ENCODE measurements at regions not wholly inside any gene's neighbourhood (a gene's known extent, or its start where the extent isn't known, plus 50 kb on each side); places are given as distances from the start of the nearest gene placed in this dataset.

DNA sequence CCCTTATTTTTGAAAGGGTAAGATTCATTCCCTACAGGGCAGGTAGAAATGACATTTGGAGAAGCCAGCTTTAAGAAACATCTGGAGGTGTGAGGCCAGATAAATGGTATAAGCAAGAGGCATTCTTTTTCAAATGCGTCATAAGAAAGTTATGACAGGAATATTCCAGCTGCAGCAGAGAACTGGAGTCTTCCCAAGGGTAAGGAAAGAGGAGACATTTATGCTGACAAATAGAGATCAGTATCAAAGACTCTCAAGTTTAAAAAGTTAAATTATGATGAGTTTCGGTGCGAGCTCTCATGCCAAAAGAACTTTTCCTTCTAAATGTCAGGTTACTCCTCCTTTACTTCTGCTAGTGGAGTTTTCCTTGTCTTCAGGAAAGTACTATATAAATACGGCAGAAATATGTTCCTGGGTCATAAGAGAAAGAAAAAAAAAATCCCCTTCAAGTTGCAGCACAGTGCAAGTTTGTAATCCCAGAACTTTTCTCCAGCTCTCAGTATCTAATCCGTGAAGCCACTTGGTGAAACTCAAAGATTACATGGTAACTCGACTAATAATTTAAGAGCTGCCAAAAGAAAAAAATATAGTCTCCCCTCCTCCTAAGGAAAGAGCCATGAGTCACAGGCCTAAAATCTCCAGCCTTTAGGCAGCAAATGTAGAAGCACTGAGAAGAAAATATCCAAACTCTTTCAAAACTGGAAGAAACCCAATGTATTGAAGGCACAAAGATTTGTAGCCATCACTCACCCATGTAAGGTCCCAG is 428.1 kb downstream of the MEIS1 start:
- no peak overlapping the region for H3K4me3 ChIP-seq (ENCODE audit: low read length)
- TF ChIP-seq, protein P1, sequence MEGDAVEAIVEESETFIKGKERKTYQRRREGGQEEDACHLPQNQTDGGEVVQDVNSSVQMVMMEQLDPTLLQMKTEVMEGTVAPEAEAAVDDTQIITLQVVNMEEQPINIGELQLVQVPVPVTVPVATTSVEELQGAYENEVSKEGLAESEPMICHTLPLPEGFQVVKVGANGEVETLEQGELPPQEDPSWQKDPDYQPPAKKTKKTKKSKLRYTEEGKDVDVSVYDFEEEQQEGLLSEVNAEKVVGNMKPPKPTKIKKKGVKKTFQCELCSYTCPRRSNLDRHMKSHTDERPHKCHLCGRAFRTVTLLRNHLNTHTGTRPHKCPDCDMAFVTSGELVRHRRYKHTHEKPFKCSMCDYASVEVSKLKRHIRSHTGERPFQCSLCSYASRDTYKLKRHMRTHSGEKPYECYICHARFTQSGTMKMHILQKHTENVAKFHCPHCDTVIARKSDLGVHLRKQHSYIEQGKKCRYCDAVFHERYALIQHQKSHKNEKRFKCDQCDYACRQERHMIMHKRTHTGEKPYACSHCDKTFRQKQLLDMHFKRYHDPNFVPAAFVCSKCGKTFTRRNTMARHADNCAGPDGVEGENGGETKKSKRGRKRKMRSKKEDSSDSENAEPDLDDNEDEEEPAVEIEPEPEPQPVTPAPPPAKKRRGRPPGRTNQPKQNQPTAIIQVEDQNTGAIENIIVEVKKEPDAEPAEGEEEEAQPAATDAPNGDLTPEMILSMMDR (IDR thresholded peaks at IDR 0.05; ENCODE audit: insufficient read depth, low read depth, low read length, missing control alignments): no peak
- DNase-seq (ENCODE audit: low read depth): no peak

GRCh38 chr2:66865161-66865560 is 430.2 kb downstream of the MEIS1 start:
- no peak for DNase-seq (ENCODE audit: low read depth)
- TF ChIP-seq, protein P1 (IDR thresholded peaks at IDR 0.05; ENCODE audit: insufficient read depth, low read depth, low read length, missing control alignments): no peak
- no peak overlapping the region for H3K4me3 ChIP-seq (ENCODE audit: low read length)

DNA sequence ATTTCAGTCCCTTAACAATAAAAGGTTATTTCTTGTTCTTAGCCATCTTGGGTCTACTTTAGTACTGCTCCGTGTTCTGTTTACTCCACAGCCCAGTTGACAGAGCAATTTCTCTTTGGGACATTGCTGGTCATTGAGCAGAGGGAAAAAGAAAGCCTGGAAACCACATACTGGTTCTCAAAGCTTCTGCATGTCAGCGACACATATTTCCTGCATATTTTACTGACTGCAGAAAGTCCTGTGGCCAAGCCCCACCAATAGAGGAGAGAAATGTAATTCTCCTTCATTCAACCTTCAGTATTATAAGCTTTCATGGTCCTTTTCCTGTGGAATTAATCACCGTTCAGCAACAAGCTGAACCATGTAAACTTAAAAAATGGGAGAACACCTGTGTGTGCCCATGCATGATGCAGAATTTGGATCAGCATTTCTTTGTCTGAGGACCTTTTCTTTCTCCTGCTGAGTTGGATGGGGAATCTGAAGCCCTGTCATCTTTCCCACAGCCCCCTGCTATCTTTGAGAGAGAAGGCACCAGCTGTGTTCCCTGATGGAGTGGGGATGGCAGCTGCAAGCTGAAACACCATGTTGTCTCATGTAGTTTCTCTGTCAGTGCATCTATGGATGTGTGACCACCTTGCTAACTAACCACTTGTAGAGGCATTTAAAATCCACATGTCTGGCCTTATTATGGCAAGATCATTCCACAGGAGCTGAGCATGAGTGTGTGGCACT is 431.6 kb downstream of the MEIS1 start:
- TF ChIP-seq, protein P1 (IDR thresholded peaks at IDR 0.05; ENCODE audit: insufficient read depth, low read depth, low read length, missing control alignments): no peak
- H3K4me3 ChIP-seq (ENCODE audit: low read length): no peak overlapping the region
- DNase-seq (ENCODE audit: low read depth): no peak

DNA sequence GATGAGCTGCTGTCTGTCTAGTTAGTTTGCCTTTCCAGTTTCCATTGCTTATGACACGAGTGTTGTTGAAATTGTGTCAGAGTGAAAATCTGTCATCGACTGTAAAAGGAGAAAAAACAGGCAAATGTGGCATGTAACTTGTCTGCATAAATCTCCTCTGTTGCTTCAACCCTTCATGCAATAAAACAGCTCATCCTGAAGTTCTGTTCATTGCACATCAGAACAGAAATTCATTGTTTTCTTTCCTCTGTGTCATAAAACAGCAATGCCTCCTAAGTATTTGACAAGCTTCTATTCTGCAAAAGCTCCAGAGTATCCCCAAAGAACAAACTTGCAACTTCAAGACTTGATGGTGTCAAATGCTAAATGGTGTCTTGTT is 432.1 kb downstream of the MEIS1 start:
- no peak for DNase-seq (ENCODE audit: low read depth)
- TF ChIP-seq, protein P1 (IDR thresholded peaks at IDR 0.05; ENCODE audit: insufficient read depth, low read depth, low read length, missing control alignments): no peak
- H3K4me3 ChIP-seq (ENCODE audit: low read length): no peak overlapping the region

- peak; percentile 73 for DNase-seq (ENCODE audit: low read depth)
- no peak overlapping the region for H3K4me3 ChIP-seq (ENCODE audit: low read length)
- TF ChIP-seq, protein P1 (IDR thresholded peaks at IDR 0.05; ENCODE audit: insufficient read depth, low read depth, low read length, missing control alignments): no peak
These were observed 434.2 kb downstream of the MEIS1 start for GRCh38 chr2:66869076-66869475.

GRCh38 chr2:66872081-66872985 is 437.4 kb downstream of the MEIS1 start:
- DNase-seq (ENCODE audit: low read depth): peak; percentile 35
- no peak overlapping the region for H3K4me3 ChIP-seq (ENCODE audit: low read length)
- TF ChIP-seq, protein P1 (IDR thresholded peaks at IDR 0.05; ENCODE audit: insufficient read depth, low read depth, low read length, missing control alignments): no peak
